OCI-LY7 (cell line): ENCODE measurements at regions not wholly inside any gene's neighbourhood (a gene's known extent, or its start where the extent isn't known, plus 50 kb on each side); places are given as distances from the start of the nearest gene placed in this dataset.

ENCODE experiments used
- BruUV-seq: library from RNA; stranded (reverse); fragments of 400-500 nt; replicated peaks from 2 replicates; lab custom pipeline; 2021; lab: Mats Ljungman, UMichigan
- CTCF ChIA-PET: fragments of 300-600 bp; sonication (Branson Sonifier 250); formaldehyde crosslinking; loops from one replicate; lab custom pipeline; 2022; ENCODE audit warnings: antibody characterized with exemption; ENCODE audit not compliant: unreplicated experiment; lab: Charles Lee
- POLR2A ChIA-PET: fragments of 300-600 bp; sonication (Branson Sonifier 250); formaldehyde crosslinking; loops from one replicate; lab custom pipeline; 2022; ENCODE audit warnings: antibody characterized with exemption; lab: Charles Lee
- DNase-seq: peaks from one replicate; pipeline ENCODE4 v3.0.0-alpha.2; 2015; ENCODE audit warnings: low spot score
- H2AFZ ChIP-seq: fragments of 200-600 bp; sonication (generic), shearing (Covaris generic); 2 replicates; pipeline ENCODE4 v1.6.1; 2014; ENCODE audit warnings: mild to moderate bottlenecking, antibody characterized with exemption, low read length, moderate library complexity
- H3K27ac ChIP-seq: fragments of 200-600 bp; sonication (generic); 2 replicates; pipeline ENCODE4 v1.5.1; 2014; ENCODE audit warnings: mixed run types, low read depth, mild to moderate bottlenecking, moderate library complexity, low read length, inconsistent platforms; ENCODE audit not compliant: poor library complexity, severe bottlenecking
- H3K36me3 ChIP-seq: fragments of 200-600 bp; sonication (generic); 2 replicates; pipeline ENCODE4 v1.6.1; 2014; ENCODE audit warnings: mild to moderate bottlenecking, antibody characterized with exemption, low read length, moderate library complexity, mixed read lengths; ENCODE audit not compliant: insufficient read depth
- H3K4me1 ChIP-seq: fragments of 200-600 bp; sonication (generic); 2 replicates; pipeline ENCODE4 v1.5.1; 2014; ENCODE audit warnings: mild to moderate bottlenecking, low read length; ENCODE audit not compliant: insufficient read depth, poor library complexity, severe bottlenecking
- H3K4me2 ChIP-seq: fragments of 200-600 bp; sonication (generic); 2 replicates; pipeline ENCODE4 v1.6.1; 2014; ENCODE audit warnings: mild to moderate bottlenecking, low read length
- H3K4me3 ChIP-seq: fragments of 200-600 bp; sonication (generic); 2 replicates; pipeline ENCODE4 v1.5.1; 2014; ENCODE audit warnings: mild to moderate bottlenecking, low read depth, low read length; ENCODE audit not compliant: poor library complexity, severe bottlenecking
- H3K79me2 ChIP-seq: fragments of 200-600 bp; sonication (generic); 2 replicates; pipeline ENCODE4 v1.6.1; 2016; ENCODE audit warnings: low read depth, mild to moderate bottlenecking, low read length, moderate library complexity, mixed read lengths; ENCODE audit not compliant: insufficient read depth
- H3K9me2 ChIP-seq: fragments of 200-600 bp; sonication (generic); 2 replicates; pipeline ENCODE4 v1.6.1; 2016; ENCODE audit warnings: mild to moderate bottlenecking, low read length, mixed read lengths; ENCODE audit not compliant: insufficient read depth
- H3K9me3 ChIP-seq: fragments of 200-600 bp; sonication (generic); 2 replicates; pipeline ENCODE4 v1.6.1; 2014; ENCODE audit warnings: mild to moderate bottlenecking, mixed run types, low read length, mixed read lengths
- H4K20me1 ChIP-seq: fragments of 200-600 bp; sonication (generic); 2 replicates; pipeline ENCODE4 v1.6.1; 2014; ENCODE audit warnings: mild to moderate bottlenecking, antibody characterized with exemption, low read length, moderate library complexity, mixed read lengths; ENCODE audit not compliant: insufficient read depth
- CTCF ChIP-seq: fragments of 200-600 bp; sonication (generic); conservative IDR thresholded peaks from 2 replicates; pipeline ENCODE4 v1.5.1; 2014; ENCODE audit warnings: mild to moderate bottlenecking, antibody characterized with exemption, low read length, moderate library complexity, mixed read lengths
- EZH2phosphoT487 ChIP-seq: fragments of 200-600 bp; sonication (generic); IDR thresholded peaks from 2 replicates; pipeline ENCODE4 v1.6.1; 2018; ENCODE audit warnings: low read depth, borderline replicate concordance, mild to moderate bottlenecking, mixed run types, antibody characterized with exemption, low read length, moderate library complexity, mixed read lengths
- intact Hi-C: fragments of 100-400 bp; cut with micrococcal nuclease; formaldehyde crosslinking; loops from one replicate; pipeline ENCODE4 v1.10.0; 2022; ENCODE audit not compliant: unreplicated experiment

GRCh38 chr4:186889876-186890643, 166.4 kb upstream of the FAT1 start:
- no peaks in the 10 kb centered on the region for H3K36me3 ChIP-seq
- no peaks in the 10 kb centered on the region for H3K9me2 ChIP-seq
- TF ChIP-seq CTCF, result no peak
- TF ChIP-seq EZH2phosphoT487, result no peak
- no peak overlapping the region for H3K4me2 ChIP-seq
- no peak overlapping the region for H2AFZ ChIP-seq
- no peaks in the 10 kb centered on the region for H3K4me1 ChIP-seq
- intact Hi-C loops, result no loop called here
- DNase-seq, result no peak
- no peaks in the 10 kb centered on the region for H3K9me3 ChIP-seq
- H4K20me1 ChIP-seq, result no peaks in the 10 kb centered on the region
- H3K4me3 ChIP-seq, result no peak overlapping the region
- POLR2A ChIA-PET, result no interaction called here
- BruUV-seq, result no TSS peak
- CTCF ChIA-PET, result no interaction called here
- no peaks in the 10 kb centered on the region for H3K79me2 ChIP-seq
- no peak overlapping the region for H3K27ac ChIP-seq

GRCh38 chr4:186891859-186892486, 168.3 kb upstream of the FAT1 start:
- POLR2A ChIA-PET, result interaction anchor here (0.6 to 1.3 kb wide), 2 partner anchors 11 to 42 kb away, joined by 4 to 5 read pairs; no protein-coding TSS in a partner anchor
- H3K4me2 ChIP-seq, result no peak overlapping the region
- no peak for DNase-seq
- CTCF ChIA-PET, result interaction anchor here (0.6 kb wide), 1 partner anchor 366 kb away, joined by 4 read pairs; no protein-coding TSS in a partner anchor
- H3K4me3 ChIP-seq, result no peak overlapping the region
- no peak overlapping the region for H2AFZ ChIP-seq
- no peaks in the 10 kb centered on the region for H3K9me3 ChIP-seq
- no TSS peak for BruUV-seq
- no peaks in the 10 kb centered on the region for H4K20me1 ChIP-seq
- no peak for TF ChIP-seq EZH2phosphoT487
- TF ChIP-seq CTCF, result no peak
- no peaks in the 10 kb centered on the region for H3K79me2 ChIP-seq
- no peaks in the 10 kb centered on the region for H3K4me1 ChIP-seq
- H3K9me2 ChIP-seq, result no peaks in the 10 kb centered on the region
- intact Hi-C loops, result no loop called here
- H3K27ac ChIP-seq, result no peak overlapping the region
- no peaks in the 10 kb centered on the region for H3K36me3 ChIP-seq

- ChIA-PET CTCF (no interaction called here), POLR2A (interaction anchor here (0.7 kb wide), 1 partner anchor 555 kb away, joined by 3 read pairs; no protein-coding TSS in a partner anchor)
These were observed 174.7 kb upstream of the FAT1 start for GRCh38 chr4:186898367-186898766.

More at GRCh38 chr4:186898367-186898766, 174.7 kb upstream of the FAT1 start:
- Histone ChIP-seq H3K4me3 (no peak overlapping the region), H3K79me2 (no peaks in the 10 kb centered on the region), H4K20me1 (no peaks in the 10 kb centered on the region), H2AFZ (no peak overlapping the region), H3K9me3 (no peaks in the 10 kb centered on the region), H3K9me2 (no peaks in the 10 kb centered on the region), H3K4me1 (no peaks in the 10 kb centered on the region), H3K4me2 (no peak overlapping the region), H3K36me3 (no peaks in the 10 kb centered on the region), H3K27ac (no peak overlapping the region)
- no TSS peak for BruUV-seq
- intact Hi-C loops, result no loop called here
- TF ChIP-seq EZH2phosphoT487 (no peak), CTCF (no peak)
- DNase-seq, result no peak
